Transverse colon (tissue), 4 donors: ENCODE measurements at regions not wholly inside any gene's neighbourhood (a gene's known extent, or its start where the extent isn't known, plus 50 kb on each side); places are given as distances from the start of the nearest gene placed in this dataset.

Experiments used
- CTCF ChIP-seq, 5 experiments: fragments of 200-600 bp in 3 of 5; fragments of 450-650 bp in 2 of 5; sonication (generic) in 3 of 5; IDR thresholded peaks; 1 replicate in 2 of 5; 2 replicates in 3 of 5; pipeline ENCODE4 v1.5.1; 2016 to 2017; ENCODE audit warnings: antibody characterized with exemption in 5 of 5, inconsistent platforms in 3 of 5, mild to moderate bottlenecking in 2 of 5, moderate library complexity in 1 of 5
- POLR2A ChIP-seq: fragments of 450-650 bp; IDR thresholded peaks from one replicate; pipeline ENCODE4 v1.6.1; 2016; ENCODE audit warnings: antibody characterized with exemption, mild to moderate bottlenecking, moderate library complexity
- POLR2AphosphoS5 ChIP-seq, 3 donors: sonication (generic); formaldehyde crosslinking; IDR thresholded peaks; one replicate each; pipeline ENCODE4 v1.6.1; 2016; ENCODE audit warnings: antibody characterized with exemption in 3 of 3

GRCh38 chr13:73364736-73365135 is 305.9 kb downstream of the KLF5 start:
- no peak for TF ChIP-seq CTCF (IDR thresholded peaks at IDR 0.05)
- TF ChIP-seq POLR2AphosphoS5 (IDR thresholded peaks at IDR 0.05) = no peak
- TF ChIP-seq POLR2A = no peak
